ENCODE measurements at regions not wholly inside any gene's neighbourhood (a gene's known extent, or its start where the extent isn't known, plus 50 kb on each side); places are given as distances from the start of the nearest gene placed in this dataset.

- DNase-seq (ENCODE audit: low read depth) (no peak), FAIRE-seq (no peak)
- Histone ChIP-seq H3K4me1 (ENCODE audit: insufficient read depth, low read length) (no peaks in the 10 kb centered on the region), H3K27me3 (ENCODE audit: insufficient read depth, low read length) (no peaks in the 10 kb centered on the region), H3K4me2 (ENCODE audit: low read length) (no peak overlapping the region), H3K36me3 (ENCODE audit: insufficient read depth, low read length) (no peaks in the 10 kb centered on the region), H3K27ac (ENCODE audit: low read depth, low read length) (no peak overlapping the region), H3K4me3 (ENCODE audit: insufficient read depth, low read depth, low read length) (no peak overlapping the region), H3K79me2 (ENCODE audit: insufficient read depth, low read length) (peaks cover 92% of the 10 kb centered on the region), H2AFZ (ENCODE audit: low read depth, low read length) (no peak overlapping the region), H3K9ac (ENCODE audit: low read length) (no peak overlapping the region), H4K20me1 (ENCODE audit: insufficient read depth, low read length) (peaks cover 96% of the 10 kb centered on the region), H3K9me3 (ENCODE audit: insufficient read depth, low read depth, low read length) (no peaks in the 10 kb centered on the region)
- Mint-ChIP-seq H3K9me3 (ENCODE audit: unreplicated experiment) (no peaks in the 10 kb centered on the region), H3K4me1 (ENCODE audit: low read depth, unreplicated experiment) (peaks cover 28% of the 10 kb centered on the region), H3K4me3 (ENCODE audit: unreplicated experiment) (no peak overlapping the region), H3K36me3 (ENCODE audit: low read depth, unreplicated experiment) (peaks cover 5% of the 10 kb centered on the region), H3K27me3 (ENCODE audit: low read depth, unreplicated experiment) (no peaks in the 10 kb centered on the region), H3K27ac (ENCODE audit: unreplicated experiment) (no peak overlapping the region)
- no peak for TF ChIP-seq CTCF (IDR thresholded peaks at IDR 0.05; ENCODE audit: insufficient read depth, low read depth, low read length)
- TF ChIP-seq EZH2 (IDR thresholded peaks at IDR 0.05; ENCODE audit: insufficient read depth, low read length), result no peak
Observed at GRCh38 chr2:120873958-120874887, 138.6 kb downstream of the GLI2 start.

- H3K9ac ChIP-seq (ENCODE audit: low read length), result no peak overlapping the region
- no peaks in the 10 kb centered on the region for H3K27me3 ChIP-seq (ENCODE audit: insufficient read depth, low read length)
- H3K9me3 ChIP-seq (ENCODE audit: insufficient read depth, low read depth, low read length), result no peaks in the 10 kb centered on the region
- Mint-ChIP-seq H3K9me3 (ENCODE audit: unreplicated experiment) (no peaks in the 10 kb centered on the region), H3K36me3 (ENCODE audit: low read depth, unreplicated experiment) (peaks cover 5% of the 10 kb centered on the region), H3K4me3 (ENCODE audit: unreplicated experiment) (no peak overlapping the region), H3K27ac (ENCODE audit: unreplicated experiment) (no peak overlapping the region), H3K27me3 (ENCODE audit: low read depth, unreplicated experiment) (no peaks in the 10 kb centered on the region), H3K4me1 (ENCODE audit: low read depth, unreplicated experiment) (peaks cover 27% of the 10 kb centered on the region)
- H3K4me3 ChIP-seq (ENCODE audit: insufficient read depth, low read depth, low read length), result no peak overlapping the region
- H3K36me3 ChIP-seq (ENCODE audit: insufficient read depth, low read length), result no peaks in the 10 kb centered on the region
- FAIRE-seq (no peak), DNase-seq (ENCODE audit: low read depth) (no peak)
- peaks cover 92% of the 10 kb centered on the region for H3K79me2 ChIP-seq (ENCODE audit: insufficient read depth, low read length)
- H3K4me1 ChIP-seq (ENCODE audit: insufficient read depth, low read length), result peaks cover 6% of the 10 kb centered on the region
- no peak overlapping the region for H3K4me2 ChIP-seq (ENCODE audit: low read length)
- no peak overlapping the region for H2AFZ ChIP-seq (ENCODE audit: low read depth, low read length)
- no peak overlapping the region for H3K27ac ChIP-seq (ENCODE audit: low read depth, low read length)
- TF ChIP-seq CTCF (IDR thresholded peaks at IDR 0.05; ENCODE audit: insufficient read depth, low read depth, low read length) (no peak), EZH2 (IDR thresholded peaks at IDR 0.05; ENCODE audit: insufficient read depth, low read length) (no peak)
- H4K20me1 ChIP-seq (ENCODE audit: insufficient read depth, low read length), result peaks cover 96% of the 10 kb centered on the region
Observed at GRCh38 chr2:120874888-120875275, 139.2 kb downstream of the GLI2 start.

GRCh38 chr2:120875431-120875830, 139.8 kb downstream of the GLI2 start:
- Mint-ChIP-seq H3K4me3 (ENCODE audit: unreplicated experiment) (peak overlapping the region; percentile 54), H3K27me3 (ENCODE audit: low read depth, unreplicated experiment) (no peaks in the 10 kb centered on the region), H3K9me3 (ENCODE audit: unreplicated experiment) (no peaks in the 10 kb centered on the region), H3K36me3 (ENCODE audit: low read depth, unreplicated experiment) (peaks cover 3% of the 10 kb centered on the region), H3K27ac (ENCODE audit: unreplicated experiment) (no peak overlapping the region), H3K4me1 (ENCODE audit: low read depth, unreplicated experiment) (peaks cover 27% of the 10 kb centered on the region)
- Histone ChIP-seq H3K9ac (ENCODE audit: low read length) (no peak overlapping the region), H3K27me3 (ENCODE audit: insufficient read depth, low read length) (no peaks in the 10 kb centered on the region), H2AFZ (ENCODE audit: low read depth, low read length) (no peak overlapping the region), H3K36me3 (ENCODE audit: insufficient read depth, low read length) (no peaks in the 10 kb centered on the region), H4K20me1 (ENCODE audit: insufficient read depth, low read length) (peaks cover 96% of the 10 kb centered on the region), H3K4me2 (ENCODE audit: low read length) (no peak overlapping the region), H3K9me3 (ENCODE audit: insufficient read depth, low read depth, low read length) (no peaks in the 10 kb centered on the region), H3K79me2 (ENCODE audit: insufficient read depth, low read length) (peaks cover 91% of the 10 kb centered on the region), H3K27ac (ENCODE audit: low read depth, low read length) (no peak overlapping the region), H3K4me1 (ENCODE audit: insufficient read depth, low read length) (peaks cover 12% of the 10 kb centered on the region), H3K4me3 (ENCODE audit: insufficient read depth, low read depth, low read length) (no peak overlapping the region)
- DNase-seq (ENCODE audit: low read depth), result no peak
- FAIRE-seq, result no peak
- TF ChIP-seq CTCF (IDR thresholded peaks at IDR 0.05; ENCODE audit: insufficient read depth, low read depth, low read length), result no peak
- TF ChIP-seq EZH2 (IDR thresholded peaks at IDR 0.05; ENCODE audit: insufficient read depth, low read length), result no peak
